Karpas-422 (cell line): ENCODE measurements at regions not wholly inside any gene's neighbourhood (a gene's known extent, or its start where the extent isn't known, plus 50 kb on each side); places are given as distances from the start of the nearest gene placed in this dataset.

Source experiments
- DNase-seq: peaks from one replicate; pipeline ENCODE4 v3.0.0-alpha.2; 2015
- H2AFZ ChIP-seq: fragments of 200-600 bp; sonication (generic); 2 replicates; pipeline ENCODE4 v1.6.1; 2014; ENCODE audit warnings: antibody characterized with exemption, low read length, mixed read lengths
- H3K27ac ChIP-seq: fragments of 200-600 bp; sonication (generic); 2 replicates; pipeline ENCODE4 v1.5.1; 2014; ENCODE audit warnings: mild to moderate bottlenecking, low read length, moderate library complexity
- H3K27me3 ChIP-seq: fragments of 200-600 bp; sonication (generic); 2 replicates; pipeline ENCODE4 v1.6.1; 2014; ENCODE audit warnings: low read length, mixed read lengths
- H3K36me3 ChIP-seq: fragments of 200-600 bp; sonication (generic); 2 replicates; pipeline ENCODE4 v1.6.1; 2014; ENCODE audit warnings: low read length, mixed read lengths; ENCODE audit not compliant: insufficient read depth
- H3K4me1 ChIP-seq: fragments of 200-600 bp; sonication (generic); 2 replicates; pipeline ENCODE4 v1.6.1; 2014; ENCODE audit warnings: mild to moderate bottlenecking, low read length, mixed read lengths
- H3K4me2 ChIP-seq: fragments of 200-600 bp; sonication (generic); 2 replicates; pipeline ENCODE4 v1.6.1; 2014; ENCODE audit warnings: low read length, low read depth, mild to moderate bottlenecking; ENCODE audit not compliant: poor library complexity, severe bottlenecking
- H3K4me3 ChIP-seq: fragments of 200-600 bp; sonication (generic); 2 replicates; pipeline ENCODE4 v1.5.1; 2014; ENCODE audit warnings: mild to moderate bottlenecking, antibody characterized with exemption, low read length, mixed read lengths
- H3K79me2 ChIP-seq: fragments of 200-600 bp; sonication (generic); 2 replicates; pipeline ENCODE4 v1.6.1; 2014; ENCODE audit warnings: mild to moderate bottlenecking, low read length, mixed read lengths
- H3K9ac ChIP-seq: fragments of 200-600 bp; sonication (generic); 2 replicates; pipeline ENCODE4 v1.6.0; 2014; ENCODE audit warnings: low read length
- H3K9me2 ChIP-seq: fragments of 200-600 bp; sonication (generic), shearing (Covaris generic); replicated peaks from 2 replicates; pipeline ENCODE4 v1.6.0; 2014; ENCODE audit warnings: mild to moderate bottlenecking, low read length, moderate library complexity; ENCODE audit not compliant: insufficient read depth
- H3K9me3 ChIP-seq: fragments of 300-700, 200-600 bp; sonication (generic); 2 replicates; pipeline ENCODE4 v1.6.1; 2014; ENCODE audit warnings: low read length, mixed read lengths
- H4K20me1 ChIP-seq: fragments of 200-600 bp; sonication (generic); 2 replicates; pipeline ENCODE4 v1.6.1; 2014; ENCODE audit warnings: mild to moderate bottlenecking, antibody characterized with exemption, low read length, low read depth; ENCODE audit not compliant: insufficient read depth

DNA sequence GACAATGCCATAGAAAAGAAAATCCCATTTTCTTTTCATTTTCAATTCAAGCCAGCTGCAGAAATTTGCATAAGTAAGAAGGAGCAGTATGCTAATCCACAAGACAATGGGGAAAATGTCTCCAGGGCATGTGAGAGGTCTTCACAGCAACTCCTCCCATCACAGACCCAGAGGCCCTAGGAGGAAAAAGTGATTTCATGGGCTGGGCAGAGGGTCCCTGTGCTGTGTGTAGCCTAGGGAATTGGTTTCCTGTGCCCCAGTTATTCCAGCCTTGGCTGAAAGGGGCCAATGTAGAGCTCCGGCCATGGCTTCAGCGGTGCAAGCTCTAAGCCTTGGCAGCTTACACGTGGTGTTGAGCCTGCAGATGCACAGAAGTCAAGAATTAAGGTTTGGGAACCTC, 211.4 kb downstream of the CCDC59 start:
- no peaks in the 10 kb centered on the region for H4K20me1 ChIP-seq
- H3K4me3 ChIP-seq: no peak overlapping the region
- no peak overlapping the region for H3K9ac ChIP-seq
- DNase-seq: no peak
- H3K4me2 ChIP-seq: no peak overlapping the region
- H3K9me2 ChIP-seq: no peaks in the 10 kb centered on the region
- H3K36me3 ChIP-seq: no peaks in the 10 kb centered on the region
- H3K4me1 ChIP-seq: no peaks in the 10 kb centered on the region
- H2AFZ ChIP-seq: no peak overlapping the region
- no peak overlapping the region for H3K27ac ChIP-seq
- H3K79me2 ChIP-seq: no peaks in the 10 kb centered on the region
- H3K9me3 ChIP-seq: peaks cover 6% of the 10 kb centered on the region; the same call in 1 of the 2 replicates
- H3K27me3 ChIP-seq: no peaks in the 10 kb centered on the region

DNA sequence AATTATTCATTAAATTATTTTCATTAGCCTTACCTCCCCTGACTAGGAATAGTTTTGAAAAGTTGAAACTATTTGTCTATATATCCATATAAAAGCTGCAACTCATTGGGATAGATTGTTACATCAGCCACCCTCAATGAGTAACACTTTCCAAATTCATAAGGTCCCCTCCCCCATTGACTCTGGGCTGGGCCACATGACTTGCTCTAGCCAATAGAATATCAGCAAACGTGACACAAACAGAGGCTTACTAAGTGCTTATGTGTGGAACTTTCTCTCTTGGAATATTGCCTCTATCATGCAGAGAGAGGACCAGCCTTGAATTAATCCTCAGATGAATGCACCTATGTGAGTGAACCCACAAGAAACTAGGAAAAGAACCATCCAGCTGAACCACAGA, 213.7 kb downstream of the CCDC59 start:
- Histone ChIP-seq H3K79me2 (no peaks in the 10 kb centered on the region), H3K9me3 (peaks cover 6% of the 10 kb centered on the region; the same call in 1 of the 2 replicates), H3K9ac (no peak overlapping the region), H3K4me1 (no peaks in the 10 kb centered on the region), H3K27ac (no peak overlapping the region), H2AFZ (no peak overlapping the region), H3K4me3 (no peak overlapping the region), H3K9me2 (no peaks in the 10 kb centered on the region), H3K27me3 (no peaks in the 10 kb centered on the region), H3K4me2 (no peak overlapping the region), H3K36me3 (no peaks in the 10 kb centered on the region), H4K20me1 (no peaks in the 10 kb centered on the region)
- no peak for DNase-seq

DNA sequence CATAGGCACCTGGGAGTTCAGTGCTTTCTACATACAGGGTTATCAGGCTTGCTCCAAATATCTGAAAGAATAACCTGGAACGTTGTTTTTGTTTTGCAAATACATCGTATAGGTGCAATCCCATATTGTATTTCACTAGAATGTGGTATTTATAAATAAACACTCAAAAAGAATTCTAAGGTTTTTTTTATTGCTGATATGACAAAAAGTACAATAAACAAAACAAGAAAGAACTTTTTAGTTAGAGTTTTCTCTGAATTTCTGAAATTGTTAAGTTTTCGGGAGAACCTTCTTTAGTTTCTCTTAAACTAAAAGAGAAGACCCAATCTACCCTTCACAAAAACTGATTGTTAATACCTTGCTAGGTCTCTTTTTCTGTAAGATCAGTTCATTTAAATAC, 225.8 kb downstream of the CCDC59 start:
- no peak for DNase-seq

DNA sequence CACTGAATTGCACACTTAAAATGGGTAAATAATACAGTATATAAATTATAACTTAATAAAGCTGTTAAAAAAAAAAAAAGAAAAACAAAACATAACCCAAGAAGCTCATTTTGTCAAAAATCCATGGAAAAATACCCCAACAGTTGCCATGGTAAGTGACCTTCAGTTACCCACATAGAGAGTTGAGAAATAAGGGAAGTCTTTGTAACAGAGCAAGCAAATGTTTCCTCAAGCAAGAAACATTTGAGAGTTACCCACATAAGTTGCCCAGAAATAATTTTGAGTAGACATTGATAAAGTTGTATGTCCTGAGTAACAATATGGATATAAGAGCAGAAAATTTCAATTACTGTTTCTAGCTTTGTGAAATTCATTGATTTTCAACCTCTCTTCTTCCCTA, 227.4 kb downstream of the CCDC59 start:
- H3K4me2 ChIP-seq: no peak overlapping the region
- no peak for DNase-seq
- no peaks in the 10 kb centered on the region for H3K4me1 ChIP-seq
- no peak overlapping the region for H2AFZ ChIP-seq
- no peaks in the 10 kb centered on the region for H3K79me2 ChIP-seq
- H4K20me1 ChIP-seq: no peaks in the 10 kb centered on the region
- no peak overlapping the region for H3K9ac ChIP-seq
- H3K4me3 ChIP-seq: no peak overlapping the region
- no peaks in the 10 kb centered on the region; the same call in 1 of the 2 replicates for H3K9me3 ChIP-seq
- no peaks in the 10 kb centered on the region for H3K9me2 ChIP-seq
- H3K36me3 ChIP-seq: no peaks in the 10 kb centered on the region
- no peaks in the 10 kb centered on the region for H3K27me3 ChIP-seq
- no peak overlapping the region for H3K27ac ChIP-seq

More for the DNA sequence above, 225.8 kb downstream of the CCDC59 start:
- Histone ChIP-seq H3K36me3 (no peaks in the 10 kb centered on the region), H3K27me3 (no peaks in the 10 kb centered on the region), H3K4me1 (no peaks in the 10 kb centered on the region), H4K20me1 (no peaks in the 10 kb centered on the region), H3K9me2 (no peaks in the 10 kb centered on the region), H3K79me2 (no peaks in the 10 kb centered on the region), H3K4me3 (no peak overlapping the region), H2AFZ (no peak overlapping the region), H3K27ac (no peak overlapping the region), H3K9me3 (peaks cover 3% of the 10 kb centered on the region; the same call in 1 of the 2 replicates), H3K4me2 (no peak overlapping the region), H3K9ac (no peak overlapping the region)

DNA sequence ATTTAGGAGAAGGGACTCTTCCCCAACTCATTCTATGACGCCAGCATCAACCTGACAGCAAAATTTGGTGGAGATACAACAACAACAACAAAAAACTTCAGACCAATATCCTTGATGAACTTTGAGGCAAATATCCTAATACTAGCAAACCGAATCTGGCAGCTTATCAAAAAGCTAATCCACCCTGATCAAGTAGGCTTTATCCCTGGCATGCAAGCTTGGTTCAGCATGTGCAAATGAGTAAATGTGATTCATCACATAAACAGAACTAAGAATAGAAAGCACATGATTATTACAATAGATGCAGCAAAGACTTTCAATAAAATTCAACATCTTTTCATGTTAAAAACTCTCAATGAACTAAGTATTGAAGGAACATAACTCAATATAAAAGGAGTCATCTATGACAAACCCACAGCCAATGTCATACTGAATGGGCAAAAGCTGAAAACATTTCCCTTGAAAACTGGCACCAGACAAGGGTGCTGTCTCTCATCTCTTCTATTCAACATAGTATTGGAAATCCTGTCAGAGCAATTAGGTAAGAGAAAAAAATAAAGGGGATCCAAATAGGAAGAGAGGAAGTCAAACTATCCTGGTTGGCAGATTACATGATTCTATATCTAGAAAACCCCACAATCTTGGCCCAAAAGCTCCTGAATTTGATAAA, 233.3 kb downstream of the CCDC59 start:
- Histone ChIP-seq H3K4me3 (no peak overlapping the region), H3K4me2 (no peak overlapping the region), H3K27ac (no peak overlapping the region), H3K36me3 (no peaks in the 10 kb centered on the region), H3K27me3 (no peaks in the 10 kb centered on the region), H3K9ac (no peak overlapping the region), H2AFZ (no peak overlapping the region), H3K79me2 (no peaks in the 10 kb centered on the region), H3K9me3 (peaks cover 6% of the 10 kb centered on the region), H4K20me1 (no peaks in the 10 kb centered on the region), H3K4me1 (no peaks in the 10 kb centered on the region), H3K9me2 (no peaks in the 10 kb centered on the region)
- DNase-seq: no peak

DNA sequence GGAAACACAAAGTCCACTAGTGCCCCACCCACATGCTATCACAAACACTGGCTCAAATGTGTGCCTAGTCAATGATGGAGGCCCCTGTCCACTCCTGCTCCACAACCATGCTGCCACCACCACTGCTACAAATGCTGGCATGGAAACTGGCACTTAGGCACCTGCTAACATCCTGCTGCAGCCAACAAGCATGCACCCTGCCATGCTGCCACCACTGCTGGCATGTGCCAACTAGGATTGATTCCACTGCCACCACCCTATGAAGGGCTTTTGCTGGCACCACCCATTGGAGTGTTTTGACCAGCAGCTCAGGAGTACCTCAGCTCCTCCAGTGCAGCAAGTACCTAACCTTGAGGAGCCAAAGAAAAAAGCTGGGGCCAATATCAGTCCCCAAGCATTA, 236.6 kb downstream of the CCDC59 start:
- Histone ChIP-seq H4K20me1 (no peaks in the 10 kb centered on the region), H2AFZ (no peak overlapping the region), H3K27ac (no peak overlapping the region), H3K27me3 (no peaks in the 10 kb centered on the region), H3K79me2 (no peaks in the 10 kb centered on the region), H3K4me1 (no peaks in the 10 kb centered on the region), H3K9ac (no peak overlapping the region), H3K4me2 (no peak overlapping the region), H3K9me3 (peaks cover 6% of the 10 kb centered on the region), H3K4me3 (no peak overlapping the region), H3K36me3 (no peaks in the 10 kb centered on the region), H3K9me2 (no peaks in the 10 kb centered on the region)
- DNase-seq: no peak

DNA sequence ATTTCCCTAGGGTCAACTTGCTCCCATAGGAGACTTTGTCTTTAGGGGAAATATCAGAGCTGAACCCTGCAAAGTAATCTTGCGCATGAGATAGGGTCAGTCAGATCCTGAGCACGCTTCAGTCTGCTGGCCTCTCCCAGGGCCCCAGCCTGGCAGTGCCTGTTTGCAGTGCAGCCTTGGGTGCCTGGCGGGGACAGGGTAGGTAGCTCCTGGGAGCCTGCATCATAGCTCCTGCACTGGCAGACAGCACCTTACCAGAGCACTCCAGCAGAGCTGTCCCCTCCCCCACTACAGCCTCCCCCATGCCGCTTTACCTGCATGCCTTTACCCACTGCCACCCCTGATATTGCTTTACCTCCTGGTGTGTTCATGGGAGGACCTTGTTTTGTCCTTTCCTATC, 237.3 kb downstream of the CCDC59 start:
- no peak for DNase-seq
- H3K27me3 ChIP-seq: no peaks in the 10 kb centered on the region

DNA sequence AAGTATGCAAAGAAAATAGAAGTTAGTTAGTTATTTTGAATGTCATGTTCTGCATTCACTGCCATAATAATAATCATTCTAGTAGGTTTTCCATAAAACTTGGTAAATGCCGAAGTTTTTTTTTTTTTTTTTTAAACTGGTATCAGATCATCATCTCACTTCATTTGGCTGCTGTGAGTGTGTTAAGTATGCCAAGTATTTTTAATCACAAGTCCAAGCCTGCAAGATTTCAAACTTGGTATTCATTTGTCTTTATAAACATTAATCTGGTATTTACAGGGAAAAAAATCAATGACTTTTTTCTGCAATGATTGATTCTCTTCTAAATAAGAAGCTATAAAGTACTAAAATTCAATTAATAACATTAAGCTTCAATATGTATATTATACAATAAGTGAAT, 248.9 kb downstream of the CCDC59 start:
- no peak overlapping the region for H2AFZ ChIP-seq
- H3K27ac ChIP-seq: no peak overlapping the region
- H3K36me3 ChIP-seq: no peaks in the 10 kb centered on the region
- no peak overlapping the region for H3K4me2 ChIP-seq
- H4K20me1 ChIP-seq: no peaks in the 10 kb centered on the region
- no peak for DNase-seq
- H3K79me2 ChIP-seq: no peaks in the 10 kb centered on the region
- H3K4me1 ChIP-seq: no peaks in the 10 kb centered on the region
- 0 out of 2 replicates have a peak, but pooled peaks cover 1% of the 10 kb centered on the region for H3K9me2 ChIP-seq
- no peak overlapping the region for H3K4me3 ChIP-seq
- H3K9ac ChIP-seq: no peak overlapping the region
- no peaks in the 10 kb centered on the region for H3K27me3 ChIP-seq
- H3K9me3 ChIP-seq: no peaks in the 10 kb centered on the region; the same call in 1 of the 2 replicates

More for the DNA sequence above, 237.3 kb downstream of the CCDC59 start:
- Histone ChIP-seq H3K4me1 (no peaks in the 10 kb centered on the region), H3K4me3 (no peak overlapping the region), H4K20me1 (no peaks in the 10 kb centered on the region), H3K36me3 (no peaks in the 10 kb centered on the region), H2AFZ (no peak overlapping the region), H3K9ac (no peak overlapping the region), H3K9me2 (no peaks in the 10 kb centered on the region), H3K9me3 (peaks cover 6% of the 10 kb centered on the region), H3K79me2 (no peaks in the 10 kb centered on the region), H3K4me2 (no peak overlapping the region), H3K27ac (no peak overlapping the region)
